Neural cell (in vitro differentiated cells): ENCODE measurements at regions not wholly inside any gene's neighbourhood (a gene's known extent, or its start where the extent isn't known, plus 50 kb on each side); places are given as distances from the start of the nearest gene placed in this dataset.

ENCODE experiments used
- H2AFZ ChIP-seq: fragments of 200-600, 300-800 bp; sonication (generic), shearing (Covaris generic); 2 replicates; pipeline ENCODE4 v1.6.0; 2014; ENCODE audit warnings: low read depth, mild to moderate bottlenecking, antibody characterized with exemption, low read length, moderate library complexity
- H3F3A ChIP-seq: fragments of 200-600 bp; shearing (Covaris generic); 2 replicates; pipeline ENCODE4 v1.6.1; 2016; ENCODE audit warnings: mild to moderate bottlenecking, moderate library complexity, mixed read lengths, antibody characterized with exemption, low read length; ENCODE audit not compliant: insufficient read depth, poor library complexity, severe bottlenecking
- H3K27ac ChIP-seq: fragments of 200-600, 300-800 bp; sonication (generic), shearing (Covaris generic); 2 replicates; pipeline ENCODE4 v1.5.1; 2014; ENCODE audit warnings: mild to moderate bottlenecking, low read length, moderate library complexity
- H3K27me3 ChIP-seq: fragments of 300-800, 200-600 bp; sonication (generic), shearing (Covaris generic); 2 replicates; pipeline ENCODE4 v1.6.0; 2014; ENCODE audit warnings: mild to moderate bottlenecking, low read depth, low read length, moderate library complexity; ENCODE audit not compliant: insufficient read depth
- H3K36me3 ChIP-seq: fragments of 300-800, 200-600 bp; sonication (generic), shearing (Covaris generic); 2 replicates; pipeline ENCODE4 v1.5.1; 2014; ENCODE audit warnings: mild to moderate bottlenecking, antibody characterized with exemption, low read length, moderate library complexity; ENCODE audit not compliant: insufficient read depth
- H3K4me2 ChIP-seq: fragments of 300-800, 200-600 bp; sonication (generic), shearing (Covaris generic); 2 replicates; pipeline ENCODE4 v1.6.0; 2014; ENCODE audit warnings: mild to moderate bottlenecking, low read length
- H3K4me3 ChIP-seq: fragments of 300-800, 200-600 bp; sonication (generic), shearing (Covaris generic); 2 replicates; pipeline ENCODE4 v1.5.1; 2014; ENCODE audit warnings: mild to moderate bottlenecking, low read length, moderate library complexity
- H3K79me2 ChIP-seq: fragments of 200-600 bp; shearing (Covaris generic); replicated peaks from 2 replicates; pipeline ENCODE4 v1.6.0; 2014; ENCODE audit warnings: mild to moderate bottlenecking, low read length, moderate library complexity; ENCODE audit not compliant: insufficient read depth
- H3K9ac ChIP-seq: fragments of 300-800, 200-600 bp; sonication (generic), shearing (Covaris generic); 2 replicates; pipeline ENCODE4 v1.6.1; 2016; ENCODE audit warnings: mild to moderate bottlenecking, low read length, mixed read lengths
- H3K9me2 ChIP-seq: fragments of 200-600 bp; shearing (Covaris generic); 2 replicates; pipeline ENCODE4 v1.6.1; 2016; ENCODE audit warnings: mild to moderate bottlenecking, low read length, mixed read lengths; ENCODE audit not compliant: insufficient read depth
- H3K9me3 ChIP-seq: fragments of 200-600, 300-800 bp; sonication (generic), shearing (Covaris generic); 2 replicates; pipeline ENCODE4 v1.6.1; 2016; ENCODE audit warnings: mild to moderate bottlenecking, mixed run types, low read length, moderate library complexity, mixed read lengths
- H4K20me1 ChIP-seq: fragments of 200-600 bp; shearing (Covaris generic); 2 replicates; pipeline ENCODE4 v1.6.1; 2016; ENCODE audit warnings: mild to moderate bottlenecking, mixed run types; ENCODE audit not compliant: insufficient read depth
- CTCF ChIP-seq: fragments of 450-650 bp; IDR thresholded peaks from 2 replicates; pipeline ENCODE4 v1.5.1; 2014; ENCODE audit warnings: antibody characterized with exemption, mild to moderate bottlenecking, moderate library complexity; ENCODE audit not compliant: poor library complexity, severe bottlenecking
- EP300 ChIP-seq: fragments of 450-650 bp; conservative IDR thresholded peaks from 2 replicates; pipeline ENCODE4 v1.6.1; 2014; ENCODE audit warnings: antibody characterized with exemption, mild to moderate bottlenecking, moderate library complexity; ENCODE audit not compliant: poor library complexity, severe bottlenecking
- EZH2 ChIP-seq: fragments of 200-600, 300-800 bp; shearing (Covaris generic), sonication (generic); IDR thresholded peaks from 2 replicates; pipeline ENCODE4 v1.6.1; 2014; ENCODE audit warnings: antibody characterized with exemption, low read length, borderline replicate concordance, mild to moderate bottlenecking; ENCODE audit not compliant: insufficient read depth, poor library complexity, severe bottlenecking
- MXI1 ChIP-seq: fragments of 450-650 bp; conservative IDR thresholded peaks from 2 replicates; pipeline ENCODE4 v1.6.1; 2014; ENCODE audit warnings: antibody characterized with exemption, mild to moderate bottlenecking; ENCODE audit not compliant: poor library complexity, severe bottlenecking
- POLR2AphosphoS5 ChIP-seq: IDR thresholded peaks from 2 replicates; pipeline ENCODE4 v1.6.1; 2012
- RAD21 ChIP-seq: fragments of 450-650 bp; conservative IDR thresholded peaks from 2 replicates; pipeline ENCODE4 v1.6.1; 2014; ENCODE audit warnings: antibody characterized with exemption, mild to moderate bottlenecking, moderate library complexity
- REST ChIP-seq: IDR thresholded peaks from 2 replicates; pipeline ENCODE4 v1.6.1; 2012; ENCODE audit warnings: borderline replicate concordance
- SMC3 ChIP-seq: fragments of 450-650 bp; conservative IDR thresholded peaks from 2 replicates; pipeline ENCODE4 v1.6.1; 2014; ENCODE audit warnings: antibody characterized with exemption, mild to moderate bottlenecking, moderate library complexity; ENCODE audit not compliant: poor library complexity
- TAF1 ChIP-seq: IDR thresholded peaks from 2 replicates; pipeline ENCODE4 v1.6.1; 2012; ENCODE audit warnings: low read depth

GRCh38 chr3:64884536-64884935 is 196.7 kb upstream of the ADAMTS9 start:
- H3K9me3 ChIP-seq, result no peaks in the 10 kb centered on the region
- no peaks in the 10 kb centered on the region for H3K79me2 ChIP-seq
- no peak overlapping the region for H3K4me2 ChIP-seq
- H3K9ac ChIP-seq, result no peak overlapping the region
- H3K4me3 ChIP-seq, result no peak overlapping the region
- no peaks in the 10 kb centered on the region for H3K36me3 ChIP-seq
- H3K9me2 ChIP-seq, result no peaks in the 10 kb centered on the region
- no peak overlapping the region for H3K27ac ChIP-seq
- no peaks in the 10 kb centered on the region for H3K27me3 ChIP-seq
- no peaks in the 10 kb centered on the region for H4K20me1 ChIP-seq
- no peaks in the 10 kb centered on the region for H3F3A ChIP-seq
- TF ChIP-seq SMC3, result no peak
- no peak for TF ChIP-seq EZH2
- no peak for TF ChIP-seq RAD21
- no peak for TF ChIP-seq CTCF
- no peak for TF ChIP-seq TAF1
- no peak for TF ChIP-seq MXI1
- TF ChIP-seq EP300, result no peak
- no peak for TF ChIP-seq POLR2AphosphoS5
- no peak overlapping the region for H2AFZ ChIP-seq

DNA sequence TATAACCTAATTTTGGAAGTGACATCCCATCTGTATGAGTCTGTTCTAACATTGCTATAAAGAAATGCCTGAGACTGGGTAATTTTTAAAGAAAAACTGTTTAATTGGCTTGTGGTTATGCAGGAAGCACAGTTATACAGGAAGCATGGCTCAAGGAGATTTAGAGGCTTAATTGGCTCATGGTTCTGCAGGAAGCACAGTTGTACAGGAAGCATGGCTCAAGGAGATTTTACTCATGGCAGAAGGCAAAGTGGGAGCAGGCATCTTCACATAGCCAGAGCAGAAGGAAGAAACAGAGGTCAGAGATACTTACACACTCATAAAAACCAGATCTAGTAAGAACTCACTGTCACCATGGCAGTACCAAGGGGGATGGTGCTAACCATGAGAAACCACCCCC is 193.1 kb upstream of the ADAMTS9 start:
- Histone ChIP-seq H3K79me2 (no peaks in the 10 kb centered on the region), H3F3A (no peaks in the 10 kb centered on the region), H3K9ac (no peak overlapping the region), H3K27me3 (no peaks in the 10 kb centered on the region), H3K27ac (no peak overlapping the region), H3K4me2 (no peak overlapping the region), H3K9me2 (no peaks in the 10 kb centered on the region), H3K36me3 (no peaks in the 10 kb centered on the region), H3K9me3 (no peaks in the 10 kb centered on the region), H4K20me1 (no peaks in the 10 kb centered on the region), H3K4me3 (no peak overlapping the region), H2AFZ (no peak overlapping the region)
- TF ChIP-seq MXI1, result no peak
- no peak for TF ChIP-seq SMC3
- no peak for TF ChIP-seq POLR2AphosphoS5
- no peak for TF ChIP-seq REST
- TF ChIP-seq TAF1, result no peak
- no peak for TF ChIP-seq EZH2
- TF ChIP-seq CTCF, result no peak
- TF ChIP-seq EP300, result no peak
- TF ChIP-seq RAD21, result no peak
